ENCODE measurements at regions not wholly inside any gene's neighbourhood (a gene's known extent, or its start where the extent isn't known, plus 50 kb on each side); places are given as distances from the start of the nearest gene placed in this dataset.

- no peak overlapping the region for H3K4me3 ChIP-seq
- H3K27ac ChIP-seq: no peak overlapping the region
- TF ChIP-seq CTCF (IDR thresholded peaks at IDR 0.05) (no peak), POLR2A (IDR thresholded peaks at IDR 0.05) (no peak)
- WGBS, 4 donors: 60 to 69% (median 64%) methylated on average over 1 of the region's 1 CpG
- no peak for DNase-seq
- intact Hi-C loops (cut with DNase I): no loop called here
- no peaks in the 10 kb centered on the region for H3K9me3 ChIP-seq (replicated peaks in 1 of 3)
- H3K4me1 ChIP-seq (replicated peaks in 1 of 2): no peaks in the 10 kb centered on the region
- no peaks in the 10 kb centered on the region for H3K27me3 ChIP-seq
- H3K36me3 ChIP-seq (replicated peaks in 1 of 2): no peaks in the 10 kb centered on the region
Measured at GRCh38 chr13:61927648-61928047, 512.0 kb upstream of the PCDH20 start.

- Histone ChIP-seq H3K9me3 (replicated peaks in 1 of 3) (no peaks in the 10 kb centered on the region), H3K27me3 (no peaks in the 10 kb centered on the region), H3K27ac (no peak overlapping the region), H3K36me3 (replicated peaks in 1 of 2) (no peaks in the 10 kb centered on the region), H3K4me1 (replicated peaks in 1 of 2) (no peaks in the 10 kb centered on the region), H3K4me3 (no peak overlapping the region)
- no peak for DNase-seq
- intact Hi-C loops (cut with DNase I): no loop called here
- TF ChIP-seq CTCF (IDR thresholded peaks at IDR 0.05) (no peak), POLR2A (IDR thresholded peaks at IDR 0.05) (no peak)
- WGBS, 4 donors: 70 to 84% (median 75%) methylated on average over 2 of the region's 2 CpGs
Measured at GRCh38 chr13:61918841-61919240, 503.2 kb upstream of the PCDH20 start.

- Histone ChIP-seq H3K4me1 (replicated peaks in 1 of 2) (no peaks in the 10 kb centered on the region), H3K9me3 (replicated peaks in 1 of 3) (no peaks in the 10 kb centered on the region), H3K27ac (no peak overlapping the region), H3K27me3 (no peaks in the 10 kb centered on the region), H3K36me3 (replicated peaks in 1 of 2) (no peaks in the 10 kb centered on the region), H3K4me3 (no peak overlapping the region)
- 73 to 96% (median 86%) methylated on average over 1 of the region's 1 CpG for WGBS, 4 donors
- intact Hi-C loops (cut with DNase I): no loop called here
- no peak for TF ChIP-seq CTCF (IDR thresholded peaks at IDR 0.05)
- no peak for DNase-seq
Measured at GRCh38 chr13:61916483-61916882, 500.8 kb upstream of the PCDH20 start.

GRCh38 chr13:61913183-61913582 lies 497.5 kb upstream of the PCDH20 start:
- Histone ChIP-seq H3K36me3 (replicated peaks in 1 of 2) (no peaks in the 10 kb centered on the region), H3K9me3 (replicated peaks in 1 of 3) (no peaks in the 10 kb centered on the region), H3K4me1 (replicated peaks in 1 of 2) (no peaks in the 10 kb centered on the region), H3K4me3 (no peak overlapping the region), H3K27me3 (no peaks in the 10 kb centered on the region), H3K27ac (no peak overlapping the region)
- TF ChIP-seq POLR2A (IDR thresholded peaks at IDR 0.05) (no peak), CTCF (IDR thresholded peaks at IDR 0.05) (no peak)
- intact Hi-C loops (cut with DNase I): no loop called here
- 80 to 89% (median 85%) methylated on average over 1 of the region's 1 CpG for WGBS, 4 donors
- DNase-seq: no peak
